ENCODE measurements at regions not wholly inside any gene's neighbourhood (a gene's known extent, or its start where the extent isn't known, plus 50 kb on each side); places are given as distances from the start of the nearest gene placed in this dataset.

GRCh38 chr6:44500074-44500473 lies 112.6 kb downstream of the CDC5L start:
- no peak for DNase-seq

- DNase-seq = no peak
These were observed 116.0 kb downstream of the CDC5L start for GRCh38 chr6:44503471-44503870.

- DNase-seq = no peak
These were observed 116.8 kb downstream of the CDC5L start for GRCh38 chr6:44504301-44504791.

- DNase-seq = no peak
These were observed 118.2 kb downstream of the CDC5L start for GRCh38 chr6:44505751-44506150.

- DNase-seq = no peak
These were observed 119.5 kb downstream of the CDC5L start for GRCh38 chr6:44507014-44507413.

GRCh38 chr6:44508646-44509045 lies 121.1 kb downstream of the CDC5L start:
- DNase-seq = no peak

- DNase-seq = no peak
These were observed 123.6 kb downstream of the CDC5L start for GRCh38 chr6:44511126-44511525.

GRCh38 chr6:44512868-44513741 lies 125.6 kb downstream of the CDC5L start:
- no peak for DNase-seq

GRCh38 chr6:44514085-44514484 lies 126.6 kb downstream of the CDC5L start:
- no peak for DNase-seq

GRCh38 chr6:44514576-44515193 lies 127.2 kb downstream of the CDC5L start:
- DNase-seq = no peak

- no peak for DNase-seq
These were observed 135.4 kb downstream of the CDC5L start for GRCh38 chr6:44522871-44523270.

- DNase-seq = no peak
These were observed 137.1 kb downstream of the CDC5L start for GRCh38 chr6:44524476-44525227.

- no peak for DNase-seq
These were observed 138.3 kb downstream of the CDC5L start for GRCh38 chr6:44525761-44526351.

GRCh38 chr6:44527181-44527580 lies 139.7 kb downstream of the CDC5L start:
- no peak for DNase-seq

GRCh38 chr6:44527583-44528369 lies 140.3 kb downstream of the CDC5L start:
- no peak for DNase-seq

- DNase-seq = no peak
These were observed 140.8 kb downstream of the CDC5L start for GRCh38 chr6:44528370-44528644.

GRCh38 chr6:44528716-44529115 lies 141.2 kb downstream of the CDC5L start:
- DNase-seq = no peak

- DNase-seq = no peak
These were observed 141.8 kb downstream of the CDC5L start for GRCh38 chr6:44529146-44529905.

GRCh38 chr6:44530209-44530909 lies 142.9 kb downstream of the CDC5L start:
- no peak for DNase-seq

- DNase-seq = no peak
These were observed 143.4 kb downstream of the CDC5L start for GRCh38 chr6:44530910-44531234.

- no peak for DNase-seq
These were observed 144.0 kb downstream of the CDC5L start for GRCh38 chr6:44531442-44532015.

Measured in stimulated activated CD4-positive, alpha-beta T cell treated with anti-CD3 and anti-CD28 coated beads, Interleukin-4, amount 100 ng/mL, for 1 hour (primary cell).